Testis (tissue), 2 donors: ENCODE measurements at regions not wholly inside any gene's neighbourhood (a gene's known extent, or its start where the extent isn't known, plus 50 kb on each side); places are given as distances from the start of the nearest gene placed in this dataset.

Source experiments
- CTCF ChIP-seq, 3 experiments: fragments of 450-650 bp in 2 of 3; fragments of 200-600 bp in 1 of 3; sonication (generic) in 1 of 3; IDR thresholded peaks; one replicate each; pipeline ENCODE4 v1.5.1; 2016 to 2019; ENCODE audit warnings: antibody characterized with exemption in 3 of 3, mild to moderate bottlenecking in 2 of 3, moderate library complexity in 1 of 3
- POLR2A ChIP-seq: fragments of 450-650 bp; IDR thresholded peaks from one replicate; pipeline ENCODE4 v1.6.1; 2017; ENCODE audit warnings: antibody characterized with exemption, mild to moderate bottlenecking, moderate library complexity

GRCh38 chr4:126637706-126638105 lies 995.1 kb upstream of the INTU start:
- no peak for TF ChIP-seq POLR2A
- no peak for TF ChIP-seq CTCF (IDR thresholded peaks at IDR 0.05)
